ENCODE measurements at regions not wholly inside any gene's neighbourhood (a gene's known extent, or its start where the extent isn't known, plus 50 kb on each side); places are given as distances from the start of the nearest gene placed in this dataset.

- no peak for TF ChIP-seq CTCF (IDR thresholded peaks at IDR 0.05)
- TF ChIP-seq ZNF423 (CRISPR knock-in tag; IDR thresholded peaks at IDR 0.05): no peak
- TF ChIP-seq ZNF512 (CRISPR knock-in tag; IDR thresholded peaks at IDR 0.05; ENCODE audit: borderline replicate concordance): no peak
- no peak for TF ChIP-seq ZNF281 (CRISPR knock-in tag; IDR thresholded peaks at IDR 0.05)
- TF ChIP-seq USF1 (CRISPR knock-in tag; IDR thresholded peaks at IDR 0.05): no peak
- TF ChIP-seq USF2 (CRISPR knock-in tag; IDR thresholded peaks at IDR 0.05): no peak
- no peak for TF ChIP-seq JAZF1 (CRISPR knock-in tag; IDR thresholded peaks at IDR 0.05)
- no peak for TF ChIP-seq CBFB (CRISPR knock-in tag; IDR thresholded peaks at IDR 0.05; ENCODE audit: low read depth)
- no peak for TF ChIP-seq ATF6 (CRISPR knock-in tag; IDR thresholded peaks at IDR 0.05)
- no peak for TF ChIP-seq SP1 (CRISPR knock-in tag; conservative IDR thresholded peaks at IDR 0.05)
- no peak for TF ChIP-seq STAT6 (CRISPR knock-in tag; conservative IDR thresholded peaks at IDR 0.05; ENCODE audit: low read depth)
- TF ChIP-seq ZSCAN18 (CRISPR knock-in tag; IDR thresholded peaks at IDR 0.05): no peak
These were observed 216.0 kb downstream of the ZNF326 start for GRCh38 chr1:90210633-90211491.

All from WTC11 (cell line).